GM12878 (cell line): ENCODE measurements at regions not wholly inside any gene's neighbourhood (a gene's known extent, or its start where the extent isn't known, plus 50 kb on each side); places are given as distances from the start of the nearest gene placed in this dataset.

Experiments used
- CTCF ChIP-seq, 3 experiments: IDR thresholded peaks in 2 of 3; conservative IDR thresholded peaks in 1 of 3; 2 replicates each; pipeline ENCODE4 v1.5.1; 2011; ENCODE audit warnings: low read depth in 3 of 3, low read length in 3 of 3, mild to moderate bottlenecking in 3 of 3, control low read depth in 2 of 3, moderate library complexity in 2 of 3, inconsistent platforms in 1 of 3, mixed read lengths in 1 of 3; ENCODE audit not compliant: control insufficient read depth in 2 of 3, insufficient read depth in 1 of 3; ENCODE audit errors: extremely low read depth in 1 of 3
- IRF5 ChIP-seq: fragments of 450-650 bp; IDR thresholded peaks from 2 replicates; pipeline ENCODE4 v1.6.1; 2017; ENCODE audit warnings: borderline replicate concordance
- POLR2A ChIP-seq: IDR thresholded peaks from 2 replicates; pipeline ENCODE4 v1.6.1; 2011; ENCODE audit warnings: low read depth, mild to moderate bottlenecking, low read length
- POLR2AphosphoS5 ChIP-seq: IDR thresholded peaks from 2 replicates; pipeline ENCODE4 v1.6.1; 2011; ENCODE audit warnings: mild to moderate bottlenecking, low read length, inconsistent platforms
- RAD51 ChIP-seq: fragments of 450-650 bp; IDR thresholded peaks from 2 replicates; pipeline ENCODE4 v1.6.1; 2016; ENCODE audit warnings: moderate library complexity, mild to moderate bottlenecking, inconsistent platforms
- SIN3A ChIP-seq: IDR thresholded peaks from 2 replicates; pipeline ENCODE4 v1.6.1; 2012; ENCODE audit warnings: low read depth, low read length, improper control_type of control experiment

- TF ChIP-seq SIN3A: no peak
- no peak for TF ChIP-seq IRF5
- TF ChIP-seq POLR2A: no peak
- no peak for TF ChIP-seq CTCF (IDR thresholded peaks at IDR 0.05 in 2 of 3, conservative IDR thresholded peaks at IDR 0.05 in 1 of 3; ENCODE audit: control insufficient read depth in 2 of 3, extremely low read depth in 1 of 3, insufficient read depth in 1 of 3, low read depth in 3 of 3, low read length in 3 of 3)
- TF ChIP-seq RAD51: no peak
- TF ChIP-seq POLR2AphosphoS5: no peak
These were observed 261.9 kb downstream of the SYK start for GRCh38 chr9:91063471-91063870.
